Left ventricle myocardium superior (tissue), 1 donor: ENCODE measurements at regions not wholly inside any gene's neighbourhood (a gene's known extent, or its start where the extent isn't known, plus 50 kb on each side); places are given as distances from the start of the nearest gene placed in this dataset.

Source experiments
- ATAC-seq: fragments of 200-7000 bp; cut with Tn5 transposase; one replicate; pipeline ENCODE4 v1.9.1; 2020; ENCODE audit warnings: mild to moderate bottlenecking, moderate library complexity
- DNase-seq: peaks from one replicate; pipeline ENCODE4 v3.0.0-alpha.2; 2020
- intact Hi-C: fragments of 100-400 bp; cut with micrococcal nuclease; formaldehyde crosslinking; loops from one replicate; pipeline ENCODE4 v1.11.0; 2022
- donor health status: DM: no; HTN: yes; CAD: no; lungs with severe emphysema.

- ATAC-seq (no peak), DNase-seq (no peak)
- intact Hi-C loops: no loop called here
These were observed 152.1 kb upstream of the ISX start for GRCh38 chr22:34913826-34914225.

GRCh38 chr22:34914846-34915245, 151.1 kb upstream of the ISX start:
- ATAC-seq (no peak), DNase-seq (no peak)
- intact Hi-C loops: no loop called here

GRCh38 chr22:34917239-34917638, 148.7 kb upstream of the ISX start:
- no peak for ATAC-seq
- intact Hi-C loops: no loop called here
- DNase-seq: no peak

GRCh38 chr22:34931026-34931425, 134.9 kb upstream of the ISX start:
- ATAC-seq (no peak), DNase-seq (no peak)
- intact Hi-C loops: no loop called here

GRCh38 chr22:34934261-34934660, 131.7 kb upstream of the ISX start:
- ATAC-seq (no peak), DNase-seq (no peak)
- intact Hi-C loops: no loop called here

GRCh38 chr22:34943830-34944229, 122.1 kb upstream of the ISX start:
- intact Hi-C loops: no loop called here
- DNase-seq (no peak), ATAC-seq (no peak)

GRCh38 chr22:34946339-34946985, 119.5 kb upstream of the ISX start:
- intact Hi-C loops: no loop called here
- no peak for DNase-seq
- ATAC-seq: no peak

- no peak for DNase-seq
- intact Hi-C loops: no loop called here
- ATAC-seq: no peak
These were observed 115.5 kb upstream of the ISX start for GRCh38 chr22:34950489-34950888.

GRCh38 chr22:34951212-34951611, 114.7 kb upstream of the ISX start:
- intact Hi-C loops: no loop called here
- no peak for ATAC-seq
- no peak for DNase-seq

- ATAC-seq (no peak), DNase-seq (no peak)
- intact Hi-C loops: no loop called here
These were observed 106.0 kb upstream of the ISX start for GRCh38 chr22:34960005-34960404.

- ATAC-seq (no peak), DNase-seq (no peak)
- intact Hi-C loops: no loop called here
These were observed 98.9 kb upstream of the ISX start for GRCh38 chr22:34966980-34967565.

GRCh38 chr22:34969001-34969790, 96.8 kb upstream of the ISX start:
- intact Hi-C loops: no loop called here
- ATAC-seq (no peak), DNase-seq (no peak)

- intact Hi-C loops: no loop called here
- no peak for ATAC-seq
- DNase-seq: no peak
These were observed 94.5 kb upstream of the ISX start for GRCh38 chr22:34971456-34971855.

GRCh38 chr22:34972191-34972897, 93.6 kb upstream of the ISX start:
- DNase-seq (no peak), ATAC-seq (no peak)
- intact Hi-C loops: no loop called here

GRCh38 chr22:34973016-34973415, 92.9 kb upstream of the ISX start:
- ATAC-seq: no peak
- no peak for DNase-seq
- intact Hi-C loops: no loop called here

GRCh38 chr22:34973926-34974325, 92.0 kb upstream of the ISX start:
- no peak for DNase-seq
- no peak for ATAC-seq
- intact Hi-C loops: no loop called here

- no peak for ATAC-seq
- intact Hi-C loops: no loop called here
- no peak for DNase-seq
These were observed 90.2 kb upstream of the ISX start for GRCh38 chr22:34975721-34976120.

GRCh38 chr22:34976474-34976873, 89.5 kb upstream of the ISX start:
- no peak for ATAC-seq
- DNase-seq: no peak
- intact Hi-C loops: no loop called here

- intact Hi-C loops: no loop called here
- ATAC-seq: no peak
- DNase-seq: no peak
These were observed 89.1 kb upstream of the ISX start for GRCh38 chr22:34976886-34977285.

- DNase-seq: no peak
- no peak for ATAC-seq
- intact Hi-C loops: no loop called here
These were observed 79.4 kb upstream of the ISX start for GRCh38 chr22:34986523-34986922.
